Stimulated activated CD4-positive, alpha-beta T cell treated with anti-CD3 and anti-CD28 coated beads, Interleukin-1b, Interleukin-23, amount 100 ng/mL, for 1 hour (primary cell): ENCODE measurements at regions not wholly inside any gene's neighbourhood (a gene's known extent, or its start where the extent isn't known, plus 50 kb on each side); places are given as distances from the start of the nearest gene placed in this dataset.

Experiments used
- DNase-seq, 2 donors: peaks; one replicate each; pipeline ENCODE4 v3.0.0-alpha.2; 2020; ENCODE audit warnings: low read depth in 2 of 2

GRCh38 chr16:82358606-82359221, 188.7 kb upstream of the MPHOSPH6 start:
- no peak for DNase-seq

GRCh38 chr16:82358161-82358560, 188.1 kb upstream of the MPHOSPH6 start:
- no peak for DNase-seq

- DNase-seq, result no peak
Measured at GRCh38 chr16:82357237-82357636, 187.2 kb upstream of the MPHOSPH6 start.

- no peak for DNase-seq
Measured at GRCh38 chr16:82350560-82350959, 180.5 kb upstream of the MPHOSPH6 start.

- DNase-seq, result no peak
Measured at GRCh38 chr16:82345318-82345717, 175.3 kb upstream of the MPHOSPH6 start.

GRCh38 chr16:82344157-82344556, 174.1 kb upstream of the MPHOSPH6 start:
- no peak for DNase-seq

- DNase-seq, result no peak
Measured at GRCh38 chr16:82341146-82341669, 171.2 kb upstream of the MPHOSPH6 start.

- no peak for DNase-seq
Measured at GRCh38 chr16:82340531-82340930, 170.5 kb upstream of the MPHOSPH6 start.

GRCh38 chr16:82337355-82337754, 167.3 kb upstream of the MPHOSPH6 start:
- no peak for DNase-seq

- no peak for DNase-seq
Measured at GRCh38 chr16:82331974-82332750, 162.1 kb upstream of the MPHOSPH6 start.

GRCh38 chr16:82331397-82331796, 161.4 kb upstream of the MPHOSPH6 start:
- DNase-seq, result no peak

- no peak for DNase-seq
Measured at GRCh38 chr16:82329504-82330192, 159.6 kb upstream of the MPHOSPH6 start.

GRCh38 chr16:82328881-82329469, 159.0 kb upstream of the MPHOSPH6 start:
- DNase-seq, result no peak

- no peak for DNase-seq
Measured at GRCh38 chr16:82323171-82323570, 153.1 kb upstream of the MPHOSPH6 start.

GRCh38 chr16:82322177-82322576, 152.2 kb upstream of the MPHOSPH6 start:
- DNase-seq, result no peak

- DNase-seq, result no peak
Measured at GRCh38 chr16:82319038-82319437, 149.0 kb upstream of the MPHOSPH6 start.

- no peak for DNase-seq
Measured at GRCh38 chr16:82317411-82318167, 147.6 kb upstream of the MPHOSPH6 start.

GRCh38 chr16:82313754-82314153, 143.7 kb upstream of the MPHOSPH6 start:
- DNase-seq, result no peak

GRCh38 chr16:82311528-82311927, 141.5 kb upstream of the MPHOSPH6 start:
- DNase-seq, result no peak

- DNase-seq, result no peak
Measured at GRCh38 chr16:82302042-82302727, 132.2 kb upstream of the MPHOSPH6 start.
